ENCODE measurements at regions not wholly inside any gene's neighbourhood (a gene's known extent, or its start where the extent isn't known, plus 50 kb on each side); places are given as distances from the start of the nearest gene placed in this dataset.

GRCh38 chr17:34075076-34075475 lies 180.0 kb upstream of the CCL2 start:
- intact Hi-C loops (cut with micrococcal nuclease) = no loop called here
- H3K27me3 Mint-ChIP-seq = peaks cover 15% of the 10 kb centered on the region
- POLR2A ChIA-PET = no interaction called here

More at GRCh38 chr17:34075076-34075475, 180.0 kb upstream of the CCL2 start:
- H3K36me3 ChIP-seq (replicated peaks in 1 of 2; ENCODE audit: control extremely low read depth in 1 of 2, control insufficient read depth in 1 of 2, extremely low read depth in 1 of 2, insufficient read depth in 2 of 2, low read length in 1 of 2) = no peaks in the 10 kb centered on the region
- no peak overlapping the region for H3K27ac Mint-ChIP-seq
- H3K4me1 Mint-ChIP-seq = no peaks in the 10 kb centered on the region
- no peaks in the 10 kb centered on the region for H3K4me1 ChIP-seq (ENCODE audit: control insufficient read depth in 2 of 2, insufficient read depth in 2 of 2, low read length in 2 of 2)
- no peaks in the 10 kb centered on the region for H3K9me3 Mint-ChIP-seq (ENCODE audit: insufficient read depth)
- TF ChIP-seq CTCF (IDR thresholded peaks at IDR 0.05) (no peak), EZH2 (IDR thresholded peaks at IDR 0.05; ENCODE audit: borderline replicate concordance, insufficient read depth, low read depth, low read length, poor library complexity, severe bottlenecking) (no peak)
- H3K27me3 ChIP-seq (replicated peaks in 1 of 4; ENCODE audit: control extremely low read depth in 1 of 4, control insufficient read depth in 3 of 4, insufficient read depth in 4 of 4, low read length in 3 of 4) = no peaks in the 10 kb centered on the region
- no peak overlapping the region for H3K27ac ChIP-seq (ENCODE audit: low read length in 2 of 2)
- 97% methylated on average over 4 of the region's 5 CpGs for WGBS (ENCODE audit: insufficient coverage)
- no peaks in the 10 kb centered on the region for H4K20me1 ChIP-seq (ENCODE audit: control insufficient read depth, insufficient read depth, low read length, poor library complexity, severe bottlenecking)
- H3K4me3 Mint-ChIP-seq = no peak overlapping the region
- no peak overlapping the region for H3K4me3 ChIP-seq (ENCODE audit: control extremely low read depth in 1 of 5, extremely low read depth in 1 of 5, insufficient read depth in 1 of 5, low read depth in 2 of 5, low read length in 4 of 5)
- no peak for DNase-seq
- ATAC-seq (ENCODE audit: low read depth) = no peak
- CTCF ChIA-PET = no interaction called here
- H3K79me2 ChIP-seq (ENCODE audit: control insufficient read depth, insufficient read depth, low read length) = no peaks in the 10 kb centered on the region
- H3K9me3 ChIP-seq (ENCODE audit: control extremely low read depth in 1 of 3, control insufficient read depth in 2 of 3, insufficient read depth in 1 of 3, low read length in 2 of 3) = peaks cover 0 to 6% (median 0%) of the 10 kb centered on the region in 3 donors
- no peak overlapping the region for H3K9ac ChIP-seq (ENCODE audit: low read length)
- no peak overlapping the region for H3K4me2 ChIP-seq (replicated peaks; ENCODE audit: low read depth, low read length, poor library complexity, severe bottlenecking)
- no peak overlapping the region for H2AFZ ChIP-seq (ENCODE audit: insufficient read depth, low read depth, low read length, poor library complexity, severe bottlenecking)
